Osteoblast (primary cell): ENCODE measurements at regions not wholly inside any gene's neighbourhood (a gene's known extent, or its start where the extent isn't known, plus 50 kb on each side); places are given as distances from the start of the nearest gene placed in this dataset.

ENCODE experiments used
- DNase-seq: peaks from one replicate; pipeline ENCODE4 v3.0.0; 2011; ENCODE audit warnings: low spot score, mixed read lengths; ENCODE audit not compliant: insufficient read length; ENCODE audit errors: missing footprints
- H2AFZ ChIP-seq: 2 replicates; pipeline ENCODE4 v1.6.0; 2011; ENCODE audit warnings: mild to moderate bottlenecking, low read length
- H3K27ac ChIP-seq: 2 replicates; pipeline ENCODE4 v1.5.1; 2011; ENCODE audit warnings: mild to moderate bottlenecking, low read depth, low read length, moderate library complexity
- H3K27me3 ChIP-seq: 2 replicates; pipeline ENCODE4 v1.6.0; 2012; ENCODE audit warnings: mild to moderate bottlenecking, control low read depth, inconsistent platforms, low read length, moderate library complexity; ENCODE audit not compliant: insufficient read depth
- H3K36me3 ChIP-seq: 2 replicates; pipeline ENCODE4 v1.5.1; 2011; ENCODE audit warnings: mild to moderate bottlenecking, low read length, control low read depth, moderate library complexity; ENCODE audit not compliant: insufficient read depth
- H3K4me1 ChIP-seq: 2 replicates; pipeline ENCODE4 v1.5.1; 2011; ENCODE audit warnings: mild to moderate bottlenecking, low read length, control low read depth, moderate library complexity; ENCODE audit not compliant: insufficient read depth
- H3K4me2 ChIP-seq: 2 replicates; pipeline ENCODE4 v1.6.0; 2011; ENCODE audit warnings: mild to moderate bottlenecking, low read length; ENCODE audit not compliant: insufficient read depth
- H3K4me3 ChIP-seq: fragments of 200-600 bp; sonication (generic); 3 replicates; pipeline ENCODE4 v1.5.1; 2012; ENCODE audit warnings: mild to moderate bottlenecking, low read length, inconsistent platforms; ENCODE audit not compliant: insufficient read depth
- H3K79me2 ChIP-seq: 2 replicates; pipeline ENCODE4 v1.6.0; 2012; ENCODE audit warnings: mild to moderate bottlenecking, low read length, control low read depth, inconsistent platforms; ENCODE audit not compliant: insufficient read depth
- H3K9me3 ChIP-seq: 2 replicates; pipeline ENCODE4 v1.5.1; 2011; ENCODE audit warnings: low read depth, low read length, control low read depth
- H4K20me1 ChIP-seq: 2 replicates; pipeline ENCODE4 v1.6.0; 2012; ENCODE audit warnings: mild to moderate bottlenecking, low read length, control low read depth; ENCODE audit not compliant: insufficient read depth
- TF ChIP-seq, protein P1 (sequence below): IDR thresholded peaks from 2 replicates; pipeline ENCODE4 v1.5.1; 2011; ENCODE audit warnings: mild to moderate bottlenecking, low read depth, low read length, moderate library complexity; ENCODE audit errors: extremely low read depth

DNA sequence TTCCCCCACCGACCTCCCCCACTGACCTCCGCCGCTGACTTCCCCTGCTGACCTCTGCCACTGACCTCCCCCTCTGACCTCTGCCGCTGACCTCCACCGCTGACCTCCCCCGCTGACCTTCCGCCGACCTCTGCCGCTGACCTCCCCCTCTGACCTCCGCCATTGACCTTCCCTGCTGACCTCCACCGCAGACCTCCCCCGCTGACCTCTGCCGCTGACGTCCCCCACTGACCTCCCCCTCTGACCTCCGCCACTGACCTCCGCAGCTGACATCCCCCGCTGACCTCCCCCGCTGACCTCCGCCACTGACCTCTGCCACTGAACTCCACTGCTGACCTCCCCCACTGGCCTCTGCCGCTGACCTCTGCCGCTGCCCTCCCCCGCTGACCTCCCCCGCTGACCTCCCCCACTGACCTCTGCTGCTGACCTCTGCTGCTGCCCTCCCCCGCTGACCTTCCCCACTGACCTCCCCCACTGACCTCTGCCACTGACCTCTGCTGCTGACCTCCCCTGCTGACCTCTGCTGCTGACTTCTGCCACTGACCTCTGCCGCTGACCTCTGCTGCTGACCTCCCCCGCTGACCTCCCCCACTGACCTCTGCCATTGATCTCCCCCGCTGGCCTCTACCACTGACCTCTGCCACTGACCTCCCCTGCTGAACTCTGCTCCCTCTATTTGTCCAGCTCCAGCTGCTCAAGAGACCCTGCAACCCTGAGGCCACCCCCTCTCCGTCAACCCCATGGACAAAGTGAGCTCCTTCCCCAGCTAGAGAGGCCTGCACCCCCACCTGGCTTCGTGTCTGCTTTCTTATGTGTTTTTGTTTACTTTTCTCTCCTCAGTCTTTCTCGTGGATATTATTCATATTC lies 91.4 kb upstream of the AFDN start:
- H3K27me3 ChIP-seq: no peaks in the 10 kb centered on the region
- H3K4me2 ChIP-seq: no peak overlapping the region
- H3K36me3 ChIP-seq: no peaks in the 10 kb centered on the region
- no peak overlapping the region for H2AFZ ChIP-seq
- no peaks in the 10 kb centered on the region for H3K79me2 ChIP-seq
- no peak overlapping the region for H3K4me3 ChIP-seq
- no peak overlapping the region for H3K27ac ChIP-seq
- H4K20me1 ChIP-seq: no peaks in the 10 kb centered on the region
- H3K4me1 ChIP-seq: no peaks in the 10 kb centered on the region
- no peaks in the 10 kb centered on the region for H3K9me3 ChIP-seq
- no peak for DNase-seq
- TF ChIP-seq, protein P1, sequence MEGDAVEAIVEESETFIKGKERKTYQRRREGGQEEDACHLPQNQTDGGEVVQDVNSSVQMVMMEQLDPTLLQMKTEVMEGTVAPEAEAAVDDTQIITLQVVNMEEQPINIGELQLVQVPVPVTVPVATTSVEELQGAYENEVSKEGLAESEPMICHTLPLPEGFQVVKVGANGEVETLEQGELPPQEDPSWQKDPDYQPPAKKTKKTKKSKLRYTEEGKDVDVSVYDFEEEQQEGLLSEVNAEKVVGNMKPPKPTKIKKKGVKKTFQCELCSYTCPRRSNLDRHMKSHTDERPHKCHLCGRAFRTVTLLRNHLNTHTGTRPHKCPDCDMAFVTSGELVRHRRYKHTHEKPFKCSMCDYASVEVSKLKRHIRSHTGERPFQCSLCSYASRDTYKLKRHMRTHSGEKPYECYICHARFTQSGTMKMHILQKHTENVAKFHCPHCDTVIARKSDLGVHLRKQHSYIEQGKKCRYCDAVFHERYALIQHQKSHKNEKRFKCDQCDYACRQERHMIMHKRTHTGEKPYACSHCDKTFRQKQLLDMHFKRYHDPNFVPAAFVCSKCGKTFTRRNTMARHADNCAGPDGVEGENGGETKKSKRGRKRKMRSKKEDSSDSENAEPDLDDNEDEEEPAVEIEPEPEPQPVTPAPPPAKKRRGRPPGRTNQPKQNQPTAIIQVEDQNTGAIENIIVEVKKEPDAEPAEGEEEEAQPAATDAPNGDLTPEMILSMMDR: no peak

DNA sequence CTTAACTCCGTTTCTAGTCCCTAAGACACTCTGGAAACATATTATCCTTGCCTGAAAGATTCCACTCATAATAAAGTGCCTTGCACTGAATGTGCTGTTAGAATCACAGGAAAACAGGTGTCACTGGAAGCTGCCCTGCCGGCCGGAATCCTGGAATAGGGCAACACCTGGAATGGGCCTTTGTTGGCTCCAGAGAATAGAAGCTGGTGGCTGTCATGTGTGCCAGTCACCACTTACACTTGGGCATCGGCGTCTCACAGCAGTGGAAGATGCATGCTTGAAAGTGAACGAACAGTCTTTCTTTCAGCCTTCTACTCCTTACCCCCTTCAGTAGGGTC lies 90.8 kb upstream of the AFDN start:
- Histone ChIP-seq H3K27ac (no peak overlapping the region), H3K4me1 (no peaks in the 10 kb centered on the region), H3K36me3 (no peaks in the 10 kb centered on the region), H3K9me3 (no peaks in the 10 kb centered on the region), H4K20me1 (no peaks in the 10 kb centered on the region), H3K79me2 (no peaks in the 10 kb centered on the region), H2AFZ (no peak overlapping the region), H3K27me3 (no peaks in the 10 kb centered on the region), H3K4me2 (no peak overlapping the region), H3K4me3 (no peak overlapping the region)
- TF ChIP-seq, protein P1: no peak
- DNase-seq: no peak

DNA sequence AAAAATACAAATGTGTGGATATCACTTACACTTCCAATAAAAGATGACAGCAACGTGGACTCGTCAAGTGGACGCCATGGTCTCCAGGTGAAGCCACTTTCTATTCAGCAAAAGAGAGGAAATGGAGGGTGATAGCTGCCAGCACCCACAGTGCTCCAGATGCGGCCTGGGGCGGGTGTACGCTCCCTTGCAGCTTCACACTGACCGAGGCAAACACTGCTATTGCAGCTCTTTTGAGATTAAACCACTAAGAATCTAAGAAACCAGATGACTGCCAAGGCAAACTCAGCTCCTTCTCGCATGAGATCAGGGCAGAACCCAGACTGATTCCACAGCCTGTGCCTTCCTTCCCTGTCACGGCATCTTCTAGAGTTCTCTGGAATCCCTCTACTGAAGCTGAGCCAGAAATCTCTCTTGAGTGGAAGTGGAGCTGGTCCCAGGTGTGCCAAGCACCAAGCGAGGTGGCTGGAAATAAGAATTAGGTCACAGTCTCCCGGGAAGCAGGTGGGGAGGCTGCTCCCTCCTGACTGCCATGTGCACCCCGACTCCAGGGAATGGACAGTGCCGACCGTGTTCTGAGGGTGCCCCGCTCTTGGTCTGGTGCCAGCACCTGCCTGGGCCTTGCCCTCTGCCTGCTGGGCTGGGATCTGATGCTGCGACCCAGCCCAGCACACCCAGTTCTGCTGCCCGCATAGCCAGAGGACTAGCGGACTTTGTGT lies 90.1 kb upstream of the AFDN start:
- no peaks in the 10 kb centered on the region for H3K79me2 ChIP-seq
- H3K4me1 ChIP-seq: no peaks in the 10 kb centered on the region
- H4K20me1 ChIP-seq: no peaks in the 10 kb centered on the region
- H2AFZ ChIP-seq: no peak overlapping the region
- H3K27me3 ChIP-seq: no peaks in the 10 kb centered on the region
- H3K27ac ChIP-seq: no peak overlapping the region
- no peaks in the 10 kb centered on the region for H3K36me3 ChIP-seq
- DNase-seq: no peak
- H3K4me2 ChIP-seq: no peak overlapping the region
- no peak overlapping the region for H3K4me3 ChIP-seq
- TF ChIP-seq, protein P1: no peak
- no peaks in the 10 kb centered on the region for H3K9me3 ChIP-seq

DNA sequence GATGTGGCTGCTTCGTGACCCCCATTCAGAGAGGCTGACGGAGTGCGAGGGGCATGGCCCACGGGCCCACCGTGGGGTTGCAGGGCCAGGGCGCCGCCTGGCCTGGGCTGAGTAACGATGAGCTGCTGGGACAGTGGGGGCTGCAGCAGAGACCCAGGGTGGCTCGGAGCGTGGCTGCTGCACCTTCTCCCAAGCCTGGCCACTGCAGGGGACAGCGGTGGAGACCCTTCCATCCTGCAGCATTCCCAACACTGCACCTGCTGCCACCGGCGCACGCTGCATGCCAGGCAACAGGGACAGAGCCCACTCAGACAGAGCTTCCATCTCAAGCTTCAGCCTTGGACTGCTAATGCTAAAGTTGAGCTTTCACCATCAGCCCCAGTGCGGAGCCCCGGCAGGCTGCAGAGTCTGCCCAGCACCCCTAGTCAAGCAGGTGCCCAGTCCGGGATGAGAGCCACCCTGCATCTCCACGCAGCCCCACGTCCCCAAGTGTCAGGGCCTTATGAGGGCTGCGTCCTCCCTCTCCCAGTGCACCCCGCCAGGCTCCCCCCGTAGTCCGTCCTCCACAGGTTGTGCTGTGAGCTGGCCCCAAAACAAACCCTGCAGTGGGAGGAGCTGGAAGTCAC lies 89.4 kb upstream of the AFDN start:
- no peak for DNase-seq
- no peaks in the 10 kb centered on the region for H3K36me3 ChIP-seq
- no peak overlapping the region for H2AFZ ChIP-seq
- no peaks in the 10 kb centered on the region for H3K9me3 ChIP-seq
- no peaks in the 10 kb centered on the region for H3K79me2 ChIP-seq
- H3K27me3 ChIP-seq: no peaks in the 10 kb centered on the region
- TF ChIP-seq, protein P1: no peak
- H3K4me2 ChIP-seq: no peak overlapping the region
- no peak overlapping the region for H3K27ac ChIP-seq
- H3K4me3 ChIP-seq: no peak overlapping the region
- no peaks in the 10 kb centered on the region for H4K20me1 ChIP-seq
- H3K4me1 ChIP-seq: no peaks in the 10 kb centered on the region
